Heart left ventricle (tissue), 16 donors: ENCODE measurements at regions not wholly inside any gene's neighbourhood (a gene's known extent, or its start where the extent isn't known, plus 50 kb on each side); places are given as distances from the start of the nearest gene placed in this dataset.

Experiments used
- ATAC-seq, 4 donors: fragments of 200-7000 bp; cut with Tn5 transposase; one replicate each; pipeline ENCODE4 v1.9.1; 2020 to 2022; ENCODE audit warnings: moderate library complexity in 4 of 4, mild to moderate bottlenecking in 3 of 4, moderate number of reproducible peaks in 1 of 4
- DNase-seq, 5 donors: peaks; one replicate each; pipeline ENCODE4 v3.0.0-alpha.2; 2020
- H3K27ac ChIP-seq, 12 donors: fragments of 200-600 bp; sonication (generic) in 4 of 12; one replicate each; pipeline versions ENCODE4 v1.5.0 to v1.8.0; 2016 to 2022; ENCODE audit warnings: mild to moderate bottlenecking in 2 of 12
- H3K27me3 ChIP-seq, 9 donors: fragments of 200-600 bp; sonication (generic) in 2 of 9; one replicate each; pipeline versions ENCODE4 v1.5.1 to v1.8.0; 2016 to 2022; ENCODE audit warnings: mild to moderate bottlenecking in 3 of 9
- H3K36me3 ChIP-seq, 9 donors: fragments of 200-600 bp; sonication (generic) in 2 of 9; one replicate each; pipeline versions ENCODE4 v1.5.0 to v1.8.0; 2018 to 2022; ENCODE audit warnings: mild to moderate bottlenecking in 2 of 9
- H3K4me1 ChIP-seq, 12 donors: fragments of 200-600 bp; sonication (generic) in 4 of 12; one replicate each; pipeline versions ENCODE4 v1.5.0 to v1.8.0; 2016 to 2022; ENCODE audit warnings: mild to moderate bottlenecking in 3 of 12
- H3K4me3 ChIP-seq, 12 donors: fragments of 200-600 bp; sonication (generic) in 4 of 12; one replicate each; pipeline versions ENCODE4 v1.5.0 to v1.8.0; 2017 to 2022; ENCODE audit warnings: mild to moderate bottlenecking in 9 of 12, moderate library complexity in 4 of 12
- H3K9me3 ChIP-seq, 12 donors: fragments of 200-600 bp; sonication (generic) in 4 of 12; one replicate each; pipeline versions ENCODE4 v1.5.0 to v1.8.0; 2016 to 2022; ENCODE audit warnings: mild to moderate bottlenecking in 1 of 12
- CTCF ChIP-seq, 12 donors: fragments of 200-600 bp; sonication (generic) in 4 of 12; IDR thresholded peaks; one replicate each; pipeline versions ENCODE4 v1.5.0 to v1.8.0; 2018 to 2022; ENCODE audit warnings: antibody characterized with exemption in 12 of 12, mild to moderate bottlenecking in 5 of 12
- POLR2A ChIP-seq, 2 donors: fragments of 450-650 bp; IDR thresholded peaks; one replicate each; pipeline ENCODE4 v1.6.1; 2017; ENCODE audit warnings: antibody characterized with exemption in 2 of 2, mild to moderate bottlenecking in 2 of 2, moderate library complexity in 2 of 2
- WGBS, 4 donors: extraction: QIAGEN DNeasy Blood & Tissue Kit in 2 of 4; methylation state at CpG; one replicate each; pipeline versions ENCODE4 v1.1.5 to v1.1.7; 2013 to 2018; 5-methylcytosine and 5-hydroxymethylcytosine counted together
- intact Hi-C, 10 donors: fragments of 100-400 bp; cut with DNase I; formaldehyde crosslinking; loops; one replicate each; pipeline versions ENCODE4 v1.11.1 to v1.14.2; 2022
- donor health status: ischemic (EF 13 %, LVEDD 7.1; RV severe dilation, severe dysfunction).
- donor health status: healthy with polysubstance abuse.
- donor health status: DM: no; HTN: yes; CAD: no.
- donor health status: DM: no; HTN: no; CAD: no.
- donor health status: ischemic (EF 25% LVEDD 6.9; RV normal size, moderate dysfunction).
- donor health status: ischemic (EF 25% LVEDD 5.7; RV mildly dilated, moderate dysfunction).
- donor health status: healthy.
- donor health status: DM: yes; HTN: yes; CAD: no.
- donor health status: ischemic (EF 35%, LVEDD 5.7; RV mildly dilated, moderate dysfunction).
- donor health status: nonischemic (EF 11% LVEDD 7.7; RV severe dilation, severe dysfunction).
- donor health status: DM: yes; HTN: yes; CAD: no.
- donor health status: PGD.
- donor health status: ischemic (EF 29% LVEDD 5.4; RV normal size, mild dysfunction).
- donor health status: nonischemic (EF 23%, LVEDD 6.1; RV moderate dilation, normal function).

DNA sequence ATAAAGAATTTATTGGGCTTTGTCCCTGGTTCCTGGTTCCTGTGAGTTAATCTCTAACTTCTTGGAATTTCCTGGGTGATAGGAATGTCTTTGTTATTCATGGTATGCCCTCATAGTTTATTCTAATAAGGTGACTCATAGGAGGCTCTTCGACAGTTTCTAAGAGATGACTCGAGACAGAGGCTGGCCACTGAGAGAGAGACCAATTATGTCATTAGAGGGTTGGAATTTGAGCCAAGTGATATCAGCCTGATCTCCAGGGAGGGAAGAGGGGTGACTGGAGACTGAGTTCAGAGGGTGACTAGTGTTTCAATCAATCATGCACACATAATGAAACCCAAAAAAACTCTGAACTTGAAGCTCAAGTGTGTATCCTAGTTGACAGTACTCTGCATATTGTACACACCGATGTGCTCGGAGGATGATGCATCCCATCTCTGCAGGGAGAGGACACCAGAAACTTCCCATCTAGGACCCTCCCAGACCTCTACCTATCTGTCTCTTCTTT lies 185.7 kb downstream of the MTCL1 start:
- H3K27me3 ChIP-seq = peaks cover 0 to 3% (median 0%) of the 10 kb centered on the region in 9 donors
- H3K27ac ChIP-seq = no peak overlapping the region
- TF ChIP-seq CTCF (IDR thresholded peaks at IDR 0.05) (no peak), POLR2A (IDR thresholded peaks at IDR 0.05) (no peak)
- no peak overlapping the region for H3K4me3 ChIP-seq
- H3K9me3 ChIP-seq = peaks cover 0 to 13% (median 0%) of the 10 kb centered on the region in 12 donors
- no peak for ATAC-seq
- 38 to 47% (median 43%) methylated on average over 4 of the region's 4 CpGs for WGBS, 4 donors
- no peak for DNase-seq
- no peaks in the 10 kb centered on the region for H3K4me1 ChIP-seq
- no peaks in the 10 kb centered on the region for H3K36me3 ChIP-seq
- intact Hi-C loops = no loop called here

DNA sequence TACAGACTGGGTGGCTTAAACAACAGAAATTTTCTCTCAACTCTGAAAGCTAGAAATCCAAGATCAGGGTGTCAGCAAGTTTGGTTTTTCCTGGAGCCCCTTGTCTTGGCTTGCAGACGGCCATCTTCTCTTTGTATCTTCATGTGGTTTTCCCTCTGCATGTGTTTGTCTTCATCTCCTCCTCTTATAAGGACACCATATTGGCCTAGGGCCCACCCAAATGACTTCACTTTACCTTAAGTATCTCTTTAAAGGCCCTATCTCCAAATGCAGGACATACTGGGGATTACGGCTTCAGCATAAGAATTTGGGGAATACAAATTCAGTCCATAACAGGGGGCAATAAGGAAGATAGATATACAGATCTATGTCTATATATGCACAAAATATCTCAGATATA lies 187.9 kb downstream of the MTCL1 start:
- TF ChIP-seq POLR2A (IDR thresholded peaks at IDR 0.05) (no peak), CTCF (IDR thresholded peaks at IDR 0.05) (no peak)
- Histone ChIP-seq H3K9me3 (peaks cover 0 to 9% (median 0%) of the 10 kb centered on the region in 12 donors), H3K27ac (no peak overlapping the region), H3K4me3 (no peak overlapping the region), H3K36me3 (no peaks in the 10 kb centered on the region), H3K27me3 (peaks cover 0 to 3% (median 0%) of the 10 kb centered on the region in 9 donors), H3K4me1 (no peaks in the 10 kb centered on the region)
- intact Hi-C loops = no loop called here
- 87 to 91% (median 89%) methylated on average over 2 of the region's 2 CpGs for WGBS, 4 donors
- ATAC-seq (no peak), DNase-seq (no peak)

- intact Hi-C loops = no loop called here
- H3K27me3 ChIP-seq = peaks cover 0 to 3% (median 0%) of the 10 kb centered on the region in 9 donors
- H3K9me3 ChIP-seq = peaks cover 0 to 6% (median 0%) of the 10 kb centered on the region in 12 donors
- DNase-seq (no peak), ATAC-seq (no peak)
- no peak overlapping the region for H3K4me3 ChIP-seq
- no peaks in the 10 kb centered on the region for H3K4me1 ChIP-seq
- H3K36me3 ChIP-seq = no peaks in the 10 kb centered on the region
- H3K27ac ChIP-seq = no peak overlapping the region
- WGBS, 4 donors = 71 to 81% (median 79%) methylated on average over 2 of the region's 2 CpGs
- TF ChIP-seq CTCF (IDR thresholded peaks at IDR 0.05) (no peak), POLR2A (IDR thresholded peaks at IDR 0.05) (no peak)
Observed at GRCh38 chr18:8893628-8894231, 188.4 kb downstream of the MTCL1 start.

DNA sequence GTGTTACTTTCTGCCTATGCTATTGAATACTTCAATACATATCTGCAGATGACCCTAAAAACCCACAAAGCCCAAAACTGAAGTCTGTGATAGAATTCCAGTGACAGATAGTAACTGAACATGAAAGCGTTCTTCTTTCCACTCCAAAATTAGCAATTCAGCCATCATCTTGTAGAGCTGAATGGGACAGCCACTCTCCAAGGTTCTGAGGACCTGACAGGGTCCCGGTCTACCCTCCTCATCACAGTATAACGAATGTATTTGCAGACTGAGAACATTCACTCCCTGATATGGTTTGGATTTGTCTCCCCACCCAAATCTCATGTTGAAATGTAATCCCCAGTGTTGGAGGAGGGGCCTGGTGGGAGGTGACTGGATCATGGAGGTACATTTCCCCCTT lies 189.5 kb downstream of the MTCL1 start:
- Histone ChIP-seq H3K27me3 (peaks cover 0 to 3% (median 0%) of the 10 kb centered on the region in 9 donors), H3K4me1 (no peaks in the 10 kb centered on the region), H3K9me3 (peaks cover 0 to 6% (median 0%) of the 10 kb centered on the region in 12 donors), H3K36me3 (no peaks in the 10 kb centered on the region), H3K4me3 (no peak overlapping the region), H3K27ac (no peak overlapping the region)
- TF ChIP-seq CTCF (IDR thresholded peaks at IDR 0.05) (no peak), POLR2A (IDR thresholded peaks at IDR 0.05) (no peak)
- no peak for ATAC-seq
- WGBS, 4 donors = 70 to 77% (median 74%) methylated on average over 3 of the region's 3 CpGs
- no peak for DNase-seq
- intact Hi-C loops = no loop called here
